Effector CD4-positive, alpha-beta T cell (primary cell): ENCODE measurements at regions not wholly inside any gene's neighbourhood (a gene's known extent, or its start where the extent isn't known, plus 50 kb on each side); places are given as distances from the start of the nearest gene placed in this dataset.
"Not testable (repeated sequence)": the region's sequence is repeated elsewhere in the genome, so short reads cannot be mapped to it uniquely, and the experiment has no call there.

Experiments used
- DNase-seq: peaks from one replicate; pipeline ENCODE4 v3.0.0-alpha.2; 2020

DNA sequence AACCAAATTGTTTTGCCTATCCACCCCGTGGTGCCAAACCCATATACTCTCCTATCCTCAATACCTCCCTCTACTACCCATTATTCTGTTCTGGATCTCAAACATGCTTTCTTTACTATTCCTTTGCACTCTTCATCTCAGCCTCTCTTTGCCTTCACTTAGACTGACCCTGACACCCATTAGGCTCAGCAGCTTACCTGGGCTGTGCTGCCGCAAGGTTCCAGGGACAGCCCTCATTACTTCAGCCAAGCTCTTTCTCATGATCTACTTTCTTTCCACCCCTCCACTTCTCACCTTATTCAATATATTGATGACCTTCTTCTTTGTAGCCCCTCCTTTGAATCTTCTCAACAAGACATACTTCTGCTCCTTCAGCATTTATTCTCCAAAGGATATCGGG is 517.9 kb downstream of the IRS2 start:
- DNase-seq, result not testable (repeated sequence)

GRCh38 chr13:109267400-109267799 is 519.0 kb downstream of the IRS2 start:
- DNase-seq, result not testable (repeated sequence)

DNA sequence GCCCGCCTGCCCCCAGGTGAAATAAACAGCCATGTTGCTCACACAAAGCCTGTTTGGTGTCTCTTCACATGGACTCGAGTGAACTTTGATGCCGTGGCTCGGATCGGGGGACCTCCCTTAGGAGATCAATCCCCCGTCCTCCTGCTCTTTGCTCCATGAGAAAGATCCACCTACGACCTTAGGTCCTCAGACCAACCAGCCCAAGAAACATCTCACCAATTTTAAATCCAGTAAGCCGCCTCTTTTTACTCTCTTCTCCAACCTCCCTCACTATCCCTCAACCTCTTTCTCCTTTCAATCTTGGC is 521.0 kb downstream of the IRS2 start:
- DNase-seq, result not testable (repeated sequence)

DNA sequence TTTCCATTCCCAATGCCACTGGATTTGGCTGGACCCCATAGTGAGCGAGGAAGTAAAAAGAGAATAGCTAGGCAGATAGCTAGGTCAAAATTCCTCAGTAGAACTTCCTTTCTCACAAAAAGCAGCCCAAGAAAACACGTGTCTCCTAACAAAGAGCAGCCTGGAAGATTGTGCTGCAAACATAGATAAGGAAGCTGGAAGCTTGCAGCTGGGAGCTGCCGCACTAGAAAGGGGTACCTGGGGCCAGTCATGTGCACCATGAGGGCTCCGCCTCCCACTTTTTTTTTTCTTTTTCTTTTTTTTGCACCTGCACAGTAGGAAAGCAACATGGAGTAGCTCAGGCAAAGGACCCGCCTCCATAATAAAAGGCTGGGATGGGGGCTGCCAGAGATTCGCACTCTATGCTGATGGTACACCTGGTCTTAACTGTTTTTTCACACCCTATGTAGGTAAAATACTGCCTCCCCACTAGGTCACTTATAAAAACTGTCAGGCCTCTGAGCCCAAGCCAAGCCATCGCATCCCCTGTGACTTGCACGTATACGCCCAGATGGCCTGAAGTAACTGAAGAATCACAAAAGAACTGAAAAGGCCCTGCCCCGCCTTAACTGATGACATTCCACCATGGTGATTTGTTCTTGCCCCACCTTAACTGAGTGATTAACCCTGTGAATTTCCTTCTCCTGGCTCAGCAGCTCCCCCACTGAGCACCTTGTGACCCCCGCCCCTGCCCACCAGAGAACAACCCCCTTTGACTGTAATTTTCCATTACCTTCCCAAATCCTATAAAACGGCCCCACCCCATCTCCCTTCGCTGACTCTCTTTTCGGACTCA is 521.6 kb downstream of the IRS2 start:
- not testable (repeated sequence) for DNase-seq

GRCh38 chr13:109257761-109258157 is 528.6 kb downstream of the IRS2 start:
- DNase-seq, result not testable (repeated sequence)
